Caco-2 (cell line): ENCODE measurements at regions not wholly inside any gene's neighbourhood (a gene's known extent, or its start where the extent isn't known, plus 50 kb on each side); places are given as distances from the start of the nearest gene placed in this dataset.

ENCODE experiments used
- BruUV-seq: library from RNA; stranded (reverse); fragments of 400-500 nt; replicated peaks from 2 replicates; lab custom pipeline; 2021; lab: Mats Ljungman, UMichigan
- CTCF ChIA-PET: fragments of 300-600 bp; sonication (Branson Sonifier 250); formaldehyde crosslinking; loops from one replicate; lab custom pipeline; 2022; ENCODE audit warnings: antibody characterized with exemption; lab: Charles Lee
- POLR2A ChIA-PET: fragments of 300-600 bp; sonication (Branson Sonifier 250); formaldehyde crosslinking; loops from one replicate; lab custom pipeline; 2022; ENCODE audit warnings: antibody characterized with exemption; lab: Charles Lee
- DNase-seq, 2 experiments: peaks; one replicate each; pipeline versions ENCODE4 v3.0.0 to v3.0.0-alpha.2; 2020 to 2022
- H3K27me3 ChIP-seq: replicated peaks from 2 replicates; pipeline ENCODE4 v1.6.0; 2011; ENCODE audit warnings: low read length; ENCODE audit not compliant: control insufficient read depth, insufficient read depth
- H3K36me3 ChIP-seq: 2 replicates; pipeline ENCODE4 v1.5.1; 2011; ENCODE audit warnings: low read length; ENCODE audit not compliant: control insufficient read depth, insufficient read depth
- H3K4me1 ChIP-seq: fragments of 250-450 bp; sonication (Bioruptor Pico); 2 replicates; pipeline ENCODE4 v1.5.1; 2020; ENCODE audit warnings: mild to moderate bottlenecking
- H3K4me3 ChIP-seq: 2 replicates; pipeline ENCODE4 v1.5.1; 2011; ENCODE audit warnings: low read depth, mild to moderate bottlenecking, control low read depth, low read length
- H3K9me3 ChIP-seq: fragments of 250-450 bp; sonication (Bioruptor Pico); 2 replicates; pipeline ENCODE4 v1.5.1; 2020; ENCODE audit warnings: mild to moderate bottlenecking, moderate library complexity
- H3K27ac Mint-ChIP-seq: one replicate; pipeline ENCODE4 v1.8.0; 2022; ENCODE audit warnings: mixed read lengths; ENCODE audit not compliant: unreplicated experiment
- H3K27me3 Mint-ChIP-seq: one replicate; pipeline ENCODE4 v1.8.0; 2022; ENCODE audit warnings: mixed read lengths; ENCODE audit not compliant: insufficient read depth, unreplicated experiment
- H3K36me3 Mint-ChIP-seq: one replicate; pipeline ENCODE4 v1.8.0; 2022; ENCODE audit warnings: mild to moderate bottlenecking, mixed read lengths; ENCODE audit not compliant: insufficient read depth, unreplicated experiment
- H3K4me1 Mint-ChIP-seq: one replicate; pipeline ENCODE4 v1.8.0; 2022; ENCODE audit warnings: low read depth, mixed read lengths; ENCODE audit not compliant: unreplicated experiment
- H3K4me3 Mint-ChIP-seq: one replicate; pipeline ENCODE4 v1.8.0; 2022; ENCODE audit warnings: mild to moderate bottlenecking, moderate library complexity, mixed read lengths; ENCODE audit not compliant: unreplicated experiment
- H3K9me3 Mint-ChIP-seq: one replicate; pipeline ENCODE4 v1.8.0; 2022; ENCODE audit warnings: mixed read lengths; ENCODE audit not compliant: unreplicated experiment
- intact Hi-C: fragments of 100-400 bp; cut with micrococcal nuclease; formaldehyde crosslinking; loops from one replicate; pipeline ENCODE4 v1.10.0; 2022; ENCODE audit not compliant: unreplicated experiment
- TF ChIP-seq, protein P1 (sequence below), 2 experiments: fragments of 200-600 bp in 1 of 2; IDR thresholded peaks; 1 replicate in 1 of 2; 2 replicates in 1 of 2; pipeline versions ENCODE4 v1.5.1 to v1.8.0; 2011 to 2022; ENCODE audit warnings: antibody characterized with exemption in 1 of 2, control low read depth in 1 of 2, inconsistent platforms in 1 of 2, low read depth in 1 of 2, low read length in 1 of 2, mild to moderate bottlenecking in 1 of 2, moderate library complexity in 1 of 2; ENCODE audit not compliant: insufficient read depth in 1 of 2, severe bottlenecking in 1 of 2, unreplicated experiment in 1 of 2

GRCh38 chr20:22700367-22700766 is 116.0 kb upstream of the FOXA2 start:
- TF ChIP-seq, protein P1, sequence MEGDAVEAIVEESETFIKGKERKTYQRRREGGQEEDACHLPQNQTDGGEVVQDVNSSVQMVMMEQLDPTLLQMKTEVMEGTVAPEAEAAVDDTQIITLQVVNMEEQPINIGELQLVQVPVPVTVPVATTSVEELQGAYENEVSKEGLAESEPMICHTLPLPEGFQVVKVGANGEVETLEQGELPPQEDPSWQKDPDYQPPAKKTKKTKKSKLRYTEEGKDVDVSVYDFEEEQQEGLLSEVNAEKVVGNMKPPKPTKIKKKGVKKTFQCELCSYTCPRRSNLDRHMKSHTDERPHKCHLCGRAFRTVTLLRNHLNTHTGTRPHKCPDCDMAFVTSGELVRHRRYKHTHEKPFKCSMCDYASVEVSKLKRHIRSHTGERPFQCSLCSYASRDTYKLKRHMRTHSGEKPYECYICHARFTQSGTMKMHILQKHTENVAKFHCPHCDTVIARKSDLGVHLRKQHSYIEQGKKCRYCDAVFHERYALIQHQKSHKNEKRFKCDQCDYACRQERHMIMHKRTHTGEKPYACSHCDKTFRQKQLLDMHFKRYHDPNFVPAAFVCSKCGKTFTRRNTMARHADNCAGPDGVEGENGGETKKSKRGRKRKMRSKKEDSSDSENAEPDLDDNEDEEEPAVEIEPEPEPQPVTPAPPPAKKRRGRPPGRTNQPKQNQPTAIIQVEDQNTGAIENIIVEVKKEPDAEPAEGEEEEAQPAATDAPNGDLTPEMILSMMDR (IDR thresholded peaks at IDR 0.05; ENCODE audit: insufficient read depth in 1 of 2, low read depth in 1 of 2, low read length in 1 of 2, severe bottlenecking in 1 of 2, unreplicated experiment in 1 of 2) = no peak
- no peaks in the 10 kb centered on the region for H3K9me3 ChIP-seq
- no TSS peak for BruUV-seq
- no peak overlapping the region for H3K4me3 ChIP-seq
- Mint-ChIP-seq H3K4me1 (no peaks in the 10 kb centered on the region), H3K9me3 (no peaks in the 10 kb centered on the region), H3K36me3 (no peaks in the 10 kb centered on the region), H3K4me3 (no peak overlapping the region), H3K27me3 (no peaks in the 10 kb centered on the region), H3K27ac (no peak overlapping the region)
- ChIA-PET CTCF (interaction anchor here (1.3 kb wide), 1 partner anchor 9 kb away, joined by 8 read pairs; no protein-coding TSS in a partner anchor), POLR2A (no interaction called here)
- DNase-seq = no peak
- H3K4me1 ChIP-seq = no peaks in the 10 kb centered on the region
- H3K36me3 ChIP-seq = no peaks in the 10 kb centered on the region
- no peaks in the 10 kb centered on the region for H3K27me3 ChIP-seq
- intact Hi-C loops = no loop called here

DNA sequence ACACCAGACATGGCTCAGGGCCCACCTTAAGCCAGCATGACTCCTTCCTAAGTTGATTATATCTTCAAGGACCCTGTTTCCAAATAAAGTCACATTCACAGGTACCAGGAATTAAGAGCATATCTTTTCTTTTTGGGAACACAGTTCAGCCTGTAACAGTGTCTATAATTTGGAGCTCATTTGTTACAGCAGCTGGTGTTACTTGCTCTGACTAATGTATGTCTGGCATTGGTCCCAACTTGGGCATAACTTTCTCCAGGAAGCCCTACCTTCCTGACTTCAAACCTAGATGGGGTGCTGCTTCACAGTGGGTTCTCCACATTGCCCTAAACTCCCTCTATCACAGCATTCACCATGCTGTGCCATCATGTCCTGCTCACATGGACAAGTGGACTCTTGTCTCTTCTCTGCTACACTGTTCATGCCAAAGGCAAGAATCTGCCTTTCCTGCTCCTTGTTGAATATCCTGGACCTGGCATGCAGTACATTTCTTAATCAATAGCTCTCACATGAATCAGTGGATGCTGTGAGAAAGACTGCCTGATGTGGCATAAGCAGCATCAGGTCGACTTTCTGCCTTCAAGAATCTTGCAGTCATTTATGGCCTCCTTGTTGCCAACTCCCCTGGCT is 117.4 kb upstream of the FOXA2 start:
- Mint-ChIP-seq H3K27me3 (no peaks in the 10 kb centered on the region), H3K4me1 (no peaks in the 10 kb centered on the region), H3K36me3 (no peaks in the 10 kb centered on the region), H3K4me3 (no peak overlapping the region), H3K27ac (no peak overlapping the region), H3K9me3 (no peaks in the 10 kb centered on the region)
- no peak overlapping the region for H3K4me3 ChIP-seq
- no peaks in the 10 kb centered on the region for H3K27me3 ChIP-seq
- no peak for DNase-seq
- no TSS peak for BruUV-seq
- no peaks in the 10 kb centered on the region for H3K4me1 ChIP-seq
- TF ChIP-seq, protein P1 (IDR thresholded peaks at IDR 0.05; ENCODE audit: insufficient read depth in 1 of 2, low read depth in 1 of 2, low read length in 1 of 2, severe bottlenecking in 1 of 2, unreplicated experiment in 1 of 2) = no peak
- no peaks in the 10 kb centered on the region for H3K36me3 ChIP-seq
- no peaks in the 10 kb centered on the region for H3K9me3 ChIP-seq
- CTCF ChIA-PET = no interaction called here
- intact Hi-C loops = no loop called here
- POLR2A ChIA-PET = no interaction called here

- Mint-ChIP-seq H3K36me3 (no peaks in the 10 kb centered on the region), H3K27me3 (no peaks in the 10 kb centered on the region), H3K9me3 (no peaks in the 10 kb centered on the region), H3K27ac (no peak overlapping the region), H3K4me3 (no peak overlapping the region), H3K4me1 (no peaks in the 10 kb centered on the region)
- intact Hi-C loops = no loop called here
- ChIA-PET CTCF (no interaction called here), POLR2A (no interaction called here)
- no TSS peak for BruUV-seq
- H3K9me3 ChIP-seq = no peaks in the 10 kb centered on the region
- TF ChIP-seq, protein P1 (IDR thresholded peaks at IDR 0.05; ENCODE audit: insufficient read depth in 1 of 2, low read depth in 1 of 2, low read length in 1 of 2, severe bottlenecking in 1 of 2, unreplicated experiment in 1 of 2) = no peak
- DNase-seq = no peak
- no peaks in the 10 kb centered on the region for H3K4me1 ChIP-seq
- H3K27me3 ChIP-seq = no peaks in the 10 kb centered on the region
- no peak overlapping the region for H3K4me3 ChIP-seq
- H3K36me3 ChIP-seq = no peaks in the 10 kb centered on the region
Observed at GRCh38 chr20:22703843-22704242, 119.5 kb upstream of the FOXA2 start.
